ENCODE measurements at regions not wholly inside any gene's neighbourhood (a gene's known extent, or its start where the extent isn't known, plus 50 kb on each side); places are given as distances from the start of the nearest gene placed in this dataset.
"Not testable (repeated sequence)": the region's sequence is repeated elsewhere in the genome, so short reads cannot be mapped to it uniquely, and the experiment has no call there.

GRCh38 chr18:67143028-67143427, 373.5 kb downstream of the DSEL start:
- intact Hi-C loops (cut with micrococcal nuclease), result no loop called here

DNA sequence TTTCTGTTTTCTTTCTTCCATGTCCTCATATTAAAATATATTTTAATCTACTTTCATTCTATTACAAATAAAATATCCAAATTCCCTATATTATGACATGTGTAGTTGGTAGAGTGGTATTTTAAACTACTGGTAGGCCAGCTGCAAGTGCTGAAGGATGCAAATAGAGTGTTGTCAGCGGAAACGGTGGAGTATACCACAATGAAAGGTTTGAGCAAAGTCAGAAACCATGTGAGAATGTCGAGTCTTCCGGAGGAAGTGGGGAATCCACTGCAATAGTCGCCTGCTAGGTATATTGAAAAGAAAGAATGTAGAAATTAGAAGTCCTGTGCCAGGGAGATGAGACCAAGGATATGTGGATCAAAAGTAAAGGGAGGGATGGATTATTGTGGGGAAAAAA, 373.9 kb downstream of the DSEL start:
- intact Hi-C loops (cut with micrococcal nuclease), result no loop called here

DNA sequence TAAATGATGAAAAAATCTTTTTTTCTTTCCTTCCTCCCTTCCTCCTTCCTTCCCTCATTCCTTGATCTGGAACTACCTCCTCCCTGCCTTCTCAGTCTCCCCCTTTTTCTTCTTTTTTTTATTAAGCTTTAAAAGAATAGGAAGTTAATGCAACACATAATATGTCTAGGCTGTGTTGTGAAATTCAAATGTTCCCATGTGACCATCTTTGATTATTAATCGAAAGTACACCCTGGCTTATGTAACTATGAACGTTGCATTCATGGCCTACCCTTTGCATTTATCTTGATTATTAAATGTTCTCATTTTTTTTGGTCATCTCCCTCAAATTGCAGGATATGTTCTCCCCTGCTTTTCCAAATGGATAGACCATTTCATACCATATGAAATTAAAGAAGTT, 376.0 kb downstream of the DSEL start:
- intact Hi-C loops (cut with micrococcal nuclease), result no loop called here

DNA sequence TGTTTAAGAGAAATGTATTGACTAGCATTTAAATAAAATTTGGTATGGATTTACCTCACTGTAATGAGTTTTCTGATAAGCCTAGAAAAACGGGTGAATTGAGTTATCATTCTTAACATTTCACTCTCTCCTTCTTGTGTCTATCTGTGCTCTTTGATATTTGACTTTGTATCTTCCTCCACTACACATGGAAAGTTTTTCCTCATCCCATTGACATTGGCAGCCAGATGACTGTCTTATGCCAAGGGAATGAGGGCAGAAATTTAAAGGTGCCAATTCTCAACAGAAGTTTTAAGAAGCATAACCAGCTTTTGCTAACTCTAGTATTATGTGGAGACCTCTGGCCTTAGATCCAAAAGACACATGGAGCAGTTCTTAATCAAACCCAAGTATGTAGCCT, 376.6 kb downstream of the DSEL start:
- intact Hi-C loops (cut with micrococcal nuclease), result no loop called here

DNA sequence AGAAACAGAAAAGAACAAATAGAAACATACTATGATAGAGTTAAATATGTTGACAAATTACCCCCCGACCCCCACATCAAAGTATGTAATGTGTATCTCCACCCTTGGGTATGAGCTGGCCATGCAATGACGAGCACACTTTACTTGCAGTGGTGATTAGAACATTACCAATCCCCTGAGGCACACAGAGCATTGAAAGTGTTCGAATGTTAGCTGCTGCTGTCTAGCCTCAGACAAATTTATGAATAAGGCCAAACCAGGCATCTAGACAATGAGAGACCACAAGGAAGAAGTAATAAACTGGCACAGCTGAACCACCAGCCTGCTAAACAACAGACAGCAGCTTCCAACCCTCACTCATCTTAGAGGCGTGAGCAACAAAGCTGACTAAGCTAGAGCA, 380.5 kb downstream of the DSEL start:
- intact Hi-C loops (cut with micrococcal nuclease), result no loop called here

DNA sequence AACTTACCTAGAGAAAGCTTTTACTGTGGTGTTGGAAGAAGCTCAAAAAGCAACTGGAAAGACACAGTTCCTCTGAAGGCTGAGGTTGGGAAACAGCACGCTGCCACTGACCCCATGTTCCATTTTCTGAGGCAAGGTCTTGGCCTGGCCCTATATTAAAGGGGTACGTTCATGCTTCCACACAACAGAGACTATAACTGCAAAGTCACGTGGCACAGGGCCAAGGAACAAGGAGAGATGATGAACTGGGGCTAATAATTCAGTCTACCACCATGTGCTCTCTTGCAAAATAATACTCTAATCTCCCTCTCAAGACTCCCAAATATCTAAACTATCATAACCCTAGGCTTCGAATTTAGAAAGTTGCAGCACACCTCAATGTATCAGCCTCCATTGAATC, 381.6 kb downstream of the DSEL start:
- intact Hi-C loops (cut with micrococcal nuclease), result no loop called here

DNA sequence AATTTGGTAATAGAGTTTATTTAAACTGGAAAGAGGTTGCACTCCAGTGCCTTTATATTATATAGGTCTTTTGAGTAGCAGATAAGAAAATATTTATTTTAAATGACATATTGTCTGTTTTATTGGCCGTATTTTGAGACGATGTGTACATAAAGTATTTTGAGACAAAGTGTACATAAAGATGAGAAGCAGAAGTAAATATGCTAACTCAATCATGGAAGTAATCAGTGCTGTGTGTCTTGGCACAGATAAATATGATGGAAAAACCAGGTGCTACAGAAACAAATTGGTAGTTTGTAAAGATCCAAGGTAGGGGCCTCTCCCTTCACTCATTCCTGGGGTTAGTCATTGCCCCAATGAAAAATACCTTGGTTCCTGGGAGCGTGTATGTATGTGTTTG, 382.9 kb downstream of the DSEL start:
- intact Hi-C loops (cut with micrococcal nuclease), result no loop called here

GRCh38 chr18:67132919-67133318, 383.6 kb downstream of the DSEL start:
- intact Hi-C loops (cut with micrococcal nuclease), result no loop called here

DNA sequence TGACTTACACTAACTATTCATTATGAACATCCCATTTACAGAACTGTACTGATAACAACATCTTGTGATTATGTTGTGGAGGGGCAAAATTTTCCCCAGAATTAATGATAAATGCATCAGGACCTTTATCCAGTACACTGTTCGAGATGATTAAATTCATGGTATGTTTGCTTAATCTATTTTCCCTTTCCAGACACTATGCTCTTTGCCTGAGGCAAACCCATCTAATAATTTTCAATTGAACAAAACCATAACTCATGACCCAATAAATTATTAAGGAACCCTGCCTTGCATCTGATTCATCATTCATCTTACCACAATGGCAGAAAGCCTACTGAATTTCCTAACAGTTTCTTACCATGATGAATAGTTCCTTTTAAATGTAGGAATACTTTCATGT, 385.0 kb downstream of the DSEL start:
- intact Hi-C loops (cut with micrococcal nuclease), result no loop called here

GRCh38 chr18:67126751-67127150, 389.8 kb downstream of the DSEL start:
- intact Hi-C loops (cut with micrococcal nuclease), result not testable (repeated sequence)

- intact Hi-C loops (cut with micrococcal nuclease), result no loop called here
Measured at GRCh38 chr18:67123901-67124300, 392.6 kb downstream of the DSEL start.

DNA sequence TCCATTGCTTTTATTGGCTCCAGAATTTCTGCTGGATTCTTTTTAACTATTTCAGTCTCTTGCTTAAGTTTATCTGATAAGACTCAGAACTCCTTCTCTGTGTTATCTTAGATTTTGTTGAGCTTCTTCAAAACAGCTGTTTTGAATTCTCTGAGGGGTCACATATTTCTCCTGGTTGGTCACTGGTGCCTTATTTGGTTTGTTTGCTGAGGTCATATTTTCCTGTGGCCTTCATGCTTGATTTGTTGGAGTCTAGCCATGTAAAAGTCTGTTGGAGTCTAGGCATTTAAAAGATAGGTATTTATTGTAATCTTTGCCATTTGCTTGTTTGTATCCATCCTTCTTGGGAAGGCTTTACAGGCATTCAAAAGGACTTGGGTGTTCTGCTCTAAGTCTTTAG, 398.7 kb downstream of the DSEL start:
- intact Hi-C loops (cut with micrococcal nuclease), result no loop called here

DNA sequence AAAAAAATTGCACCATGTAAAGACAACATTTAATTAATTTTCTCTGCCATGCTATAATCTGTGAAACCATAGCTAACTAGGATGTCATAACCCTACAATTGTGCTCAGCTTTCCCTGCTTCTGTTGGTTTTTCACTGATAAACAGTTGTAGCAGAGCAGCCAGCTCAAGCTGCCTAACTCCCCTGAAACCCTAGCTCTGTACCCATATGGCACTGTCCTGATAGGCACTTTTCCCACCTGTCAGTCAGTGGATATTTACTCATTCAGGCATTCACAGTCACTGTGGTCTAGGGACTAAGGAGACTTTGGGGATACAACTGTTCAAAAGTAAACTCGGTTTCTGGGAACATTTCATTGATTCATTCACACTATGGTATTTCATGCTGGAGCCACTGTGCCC, 407.0 kb downstream of the DSEL start:
- intact Hi-C loops (cut with micrococcal nuclease), result no loop called here

DNA sequence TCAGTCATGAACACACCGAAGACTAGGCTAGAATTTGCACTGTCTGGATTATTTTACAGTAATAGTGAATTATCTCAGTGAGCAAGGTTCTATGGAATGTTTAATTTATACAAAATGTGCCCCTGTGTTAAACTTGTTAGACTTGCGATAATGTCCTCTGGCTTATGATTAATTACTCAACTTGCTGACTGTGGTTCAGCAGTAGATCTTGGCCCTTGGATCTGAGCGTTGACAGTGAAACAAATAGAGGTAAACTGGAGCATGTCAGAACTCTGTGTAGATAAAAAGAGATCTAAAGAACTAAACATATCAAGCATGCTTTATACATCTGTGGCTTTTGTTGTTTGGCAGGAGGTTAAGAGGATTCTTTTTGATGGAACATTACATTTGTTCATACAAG, 407.6 kb downstream of the DSEL start:
- intact Hi-C loops (cut with micrococcal nuclease), result no loop called here

- intact Hi-C loops (cut with micrococcal nuclease), result loop anchor here (1.0 kb wide), 1 partner anchor 96 kb away; no protein-coding TSS in a partner anchor
Measured at GRCh38 chr18:67104700-67105284, 411.7 kb downstream of the DSEL start.

DNA sequence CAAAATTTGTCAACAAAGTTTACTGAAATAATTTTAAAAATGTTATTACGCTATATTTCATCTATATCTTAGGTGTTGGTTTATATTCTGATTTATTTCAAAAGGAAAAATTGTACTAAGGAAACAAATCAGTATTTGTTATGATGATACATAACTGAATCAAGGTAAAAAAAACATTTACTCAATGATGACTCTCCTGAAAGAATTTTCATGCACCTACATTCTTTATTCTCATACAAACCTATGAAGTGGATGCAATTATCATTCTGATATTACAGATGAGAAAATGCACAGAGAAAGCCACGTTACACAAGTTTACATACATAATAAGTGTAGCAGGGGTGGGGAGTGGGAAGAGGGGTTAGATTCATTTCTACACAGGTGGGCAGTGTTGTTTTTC, 422.4 kb downstream of the DSEL start:
- intact Hi-C loops (cut with micrococcal nuclease), result no loop called here

DNA sequence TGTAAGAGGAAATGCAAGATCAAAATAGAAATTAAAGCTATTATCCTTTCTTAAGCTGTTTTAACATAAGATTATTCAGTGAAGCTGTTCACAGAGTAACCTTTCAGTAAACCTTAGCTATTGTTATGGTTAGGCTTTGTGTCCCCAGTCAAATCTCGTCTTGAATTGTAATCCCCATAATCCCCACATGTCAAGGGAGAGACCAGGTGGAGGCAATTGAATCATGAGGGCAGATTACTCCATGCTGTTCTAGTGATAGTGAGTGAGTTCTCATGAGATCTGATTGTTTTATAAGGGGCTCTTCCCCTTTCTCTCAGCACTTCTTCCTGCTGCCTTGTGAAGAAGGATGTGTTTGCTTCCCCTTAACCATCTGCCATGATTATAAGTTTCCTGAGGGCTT, 424.4 kb downstream of the DSEL start:
- intact Hi-C loops (cut with micrococcal nuclease), result no loop called here

DNA sequence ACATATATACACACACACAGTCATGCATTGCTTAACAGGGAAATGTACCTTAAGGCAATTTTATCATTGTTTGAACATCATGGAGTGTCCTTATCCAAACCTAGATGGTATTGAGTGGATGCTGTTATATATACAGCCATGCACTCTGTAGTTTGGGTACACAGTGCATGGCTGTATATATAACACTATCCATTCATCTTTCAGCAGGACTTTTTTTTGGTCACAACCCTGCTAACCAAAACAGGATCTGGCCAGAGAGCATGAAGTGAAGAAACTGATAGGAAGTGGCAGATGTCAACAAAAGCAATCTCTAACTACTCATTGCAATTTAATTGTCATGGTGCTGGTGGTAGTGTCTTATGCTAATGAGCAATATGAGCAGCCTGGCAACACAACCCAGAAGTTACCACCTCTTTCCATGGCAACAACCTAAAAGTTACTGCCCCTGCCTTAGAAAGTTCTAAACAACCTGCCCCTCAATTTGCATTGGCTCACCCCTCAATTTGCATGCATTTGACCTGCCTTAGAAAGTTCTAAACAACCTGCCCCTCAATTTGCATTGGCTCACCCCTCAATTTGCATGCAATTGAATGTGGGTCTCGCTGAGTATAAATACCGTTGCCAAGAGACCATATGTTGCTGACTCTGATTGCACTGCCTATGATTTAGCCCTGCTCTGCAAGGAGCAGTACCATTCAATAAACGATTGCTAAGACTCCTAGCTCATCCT, 434.9 kb downstream of the DSEL start:
- intact Hi-C loops (cut with micrococcal nuclease), result no loop called here

- intact Hi-C loops (cut with micrococcal nuclease), result no loop called here
Measured at GRCh38 chr18:67080601-67081000, 435.9 kb downstream of the DSEL start.

DNA sequence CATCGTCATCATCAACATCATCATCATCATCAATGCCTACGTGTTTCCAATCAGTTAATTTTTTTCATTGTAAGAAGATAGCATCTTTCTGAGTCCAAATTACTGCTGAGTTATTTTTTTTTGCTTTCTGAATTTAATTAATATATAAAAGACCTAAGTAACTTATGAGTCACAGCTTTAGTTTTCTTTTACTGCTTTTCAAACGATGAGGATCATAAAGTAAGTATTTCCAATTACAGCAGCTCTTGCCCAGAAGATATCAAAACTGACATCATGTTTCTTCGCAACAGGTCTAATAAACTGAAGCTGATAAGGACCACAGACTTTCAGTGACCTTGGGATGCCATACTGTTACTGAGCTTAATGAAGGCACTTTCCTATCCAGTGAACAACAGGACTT, 442.2 kb downstream of the DSEL start:
- intact Hi-C loops (cut with micrococcal nuclease), result no loop called here

DNA sequence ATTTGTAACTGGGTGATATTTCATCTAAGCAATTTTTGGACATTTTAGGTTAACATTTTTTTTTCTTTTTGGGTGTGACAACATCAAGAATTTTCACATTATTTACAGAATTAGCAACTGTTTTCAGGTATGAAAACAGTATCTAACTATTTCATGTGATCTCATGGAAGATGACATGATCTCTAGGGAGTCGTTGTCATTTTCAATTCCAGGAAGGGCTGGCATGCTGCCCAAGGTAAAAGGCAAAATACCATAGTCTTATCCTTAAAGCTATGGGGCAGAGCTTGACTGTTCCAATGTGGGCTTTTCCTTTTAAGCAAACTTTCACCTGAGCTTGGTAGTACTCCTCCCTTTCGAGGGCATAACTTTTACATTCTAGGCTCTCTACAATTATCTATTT, 443.7 kb downstream of the DSEL start:
- intact Hi-C loops (cut with micrococcal nuclease), result no loop called here

- intact Hi-C loops (cut with micrococcal nuclease), result no loop called here
Measured at GRCh38 chr18:67068608-67069007, 447.9 kb downstream of the DSEL start.

DNA sequence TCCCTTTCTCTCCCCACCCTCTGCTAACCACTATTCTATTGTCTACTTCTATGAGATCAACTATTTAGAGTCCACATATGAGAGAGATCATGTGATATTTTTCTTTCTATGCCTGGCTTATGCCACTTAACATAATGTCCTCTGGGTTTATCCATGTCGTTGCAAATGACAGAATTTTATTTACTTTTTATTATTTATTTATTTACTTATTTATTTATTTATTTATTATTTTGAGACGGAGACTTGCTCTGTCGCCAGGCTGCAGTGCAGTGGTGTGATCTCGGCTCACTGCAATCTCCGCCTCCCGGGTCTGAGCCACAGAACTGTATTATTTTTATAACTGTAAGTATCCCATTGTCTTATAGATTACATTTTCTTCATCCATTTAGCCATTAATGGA, 443.4 kb upstream of the CDH19 start:
- intact Hi-C loops (cut with micrococcal nuclease), result no loop called here
